Mesenchymal stem cell (in vitro differentiated cells and primary cell): ENCODE measurements at regions not wholly inside any gene's neighbourhood (a gene's known extent, or its start where the extent isn't known, plus 50 kb on each side); places are given as distances from the start of the nearest gene placed in this dataset.
"Not testable (repeated sequence)": the region's sequence is repeated elsewhere in the genome, so short reads cannot be mapped to it uniquely, and the experiment has no call there.

Experiments
- DNase-seq: peaks from one replicate; pipeline ENCODE4 v3.0.0-alpha.2; 2013
- H2AFZ ChIP-seq: one replicate; pipeline ENCODE4 v1.6.1; 2013; ENCODE audit warnings: low read depth, mild to moderate bottlenecking, control low read depth, inconsistent platforms, low read length, moderate library complexity
- H2AK5ac ChIP-seq: 2 replicates; pipeline ENCODE4 v1.6.1; 2013; ENCODE audit warnings: low read length, moderate library complexity, mild to moderate bottlenecking, inconsistent platforms; ENCODE audit not compliant: severe bottlenecking
- H2BK120ac ChIP-seq: one replicate; pipeline ENCODE4 v1.6.1; 2013; ENCODE audit warnings: low read depth, mild to moderate bottlenecking, inconsistent platforms, low read length, moderate library complexity
- H2BK12ac ChIP-seq, 2 experiments: one replicate each; pipeline ENCODE4 v1.6.1; 2013; ENCODE audit warnings: inconsistent platforms in 2 of 2, low read length in 2 of 2, mild to moderate bottlenecking in 2 of 2, moderate library complexity in 2 of 2, control low read depth in 1 of 2
- H2BK15ac ChIP-seq: one replicate; pipeline ENCODE4 v1.6.1; 2013; ENCODE audit warnings: mild to moderate bottlenecking, low read depth, inconsistent platforms; ENCODE audit not compliant: poor library complexity, severe bottlenecking
- H2BK5ac ChIP-seq: 2 replicates; pipeline ENCODE4 v1.6.1; 2013; ENCODE audit warnings: low read depth, mild to moderate bottlenecking, low read length, control low read depth, inconsistent platforms; ENCODE audit not compliant: poor library complexity, severe bottlenecking
- H3K14ac ChIP-seq, 2 experiments: one replicate each; pipeline ENCODE4 v1.6.1; 2013; ENCODE audit warnings: inconsistent platforms in 2 of 2, low read length in 2 of 2, control low read depth in 1 of 2, mild to moderate bottlenecking in 1 of 2, moderate library complexity in 1 of 2
- H3K18ac ChIP-seq, 2 experiments: one replicate each; pipeline ENCODE4 v1.6.1; 2013; ENCODE audit warnings: inconsistent platforms in 2 of 2, low read length in 2 of 2, control low read depth in 1 of 2, low read depth in 1 of 2, mild to moderate bottlenecking in 1 of 2
- H3K23ac ChIP-seq, 2 experiments: one replicate each; pipeline ENCODE4 v1.6.1; 2013; ENCODE audit warnings: inconsistent platforms in 2 of 2, low read length in 2 of 2, mild to moderate bottlenecking in 2 of 2, moderate library complexity in 2 of 2, control low read depth in 1 of 2
- H3K27ac ChIP-seq: 2 replicates; pipeline ENCODE4 v1.5.1; 2013; ENCODE audit warnings: mild to moderate bottlenecking, moderate library complexity, low read length, control low read depth, inconsistent platforms; ENCODE audit not compliant: poor library complexity, severe bottlenecking
- H3K27me3 ChIP-seq, 2 experiments: 2 replicates each; pipeline versions ENCODE4 v1.6.1 to v1.7.0; 2013; ENCODE audit warnings: low read length in 2 of 2, mild to moderate bottlenecking in 2 of 2, moderate library complexity in 2 of 2, control low read depth in 1 of 2, inconsistent platforms in 1 of 2; ENCODE audit not compliant: control insufficient read depth in 1 of 2, insufficient read depth in 1 of 2
- H3K36me3 ChIP-seq, 2 experiments: 2 replicates each; pipeline versions ENCODE4 v1.6.1 to v1.7.0; 2013; ENCODE audit warnings: low read length in 2 of 2, control low read depth in 1 of 2, inconsistent platforms in 1 of 2, low read depth in 1 of 2, mild to moderate bottlenecking in 1 of 2; ENCODE audit not compliant: insufficient read depth in 2 of 2, control insufficient read depth in 1 of 2
- H3K4ac ChIP-seq, 2 experiments: one replicate each; pipeline ENCODE4 v1.6.1; 2013; ENCODE audit warnings: inconsistent platforms in 2 of 2, low read length in 2 of 2, mild to moderate bottlenecking in 2 of 2, moderate library complexity in 2 of 2, control low read depth in 1 of 2, low read depth in 1 of 2
- H3K4me1 ChIP-seq: 2 replicates; pipeline ENCODE4 v1.6.1; 2013; ENCODE audit warnings: low read depth, low read length, control low read depth; ENCODE audit not compliant: control insufficient read depth, insufficient read depth
- H3K4me2 ChIP-seq: 2 replicates; pipeline ENCODE4 v1.6.1; 2013; ENCODE audit warnings: low read length, mild to moderate bottlenecking, inconsistent platforms; ENCODE audit not compliant: poor library complexity, severe bottlenecking
- H3K4me3 ChIP-seq, 2 experiments: 2 replicates each; pipeline versions ENCODE4 v1.5.1 to v1.7.0; 2013; ENCODE audit warnings: low read length in 2 of 2, mild to moderate bottlenecking in 2 of 2, control low read depth in 1 of 2, low read depth in 1 of 2; ENCODE audit not compliant: insufficient read depth in 1 of 2
- H3K79me1 ChIP-seq: replicated peaks from 2 replicates; pipeline ENCODE4 v1.6.1; 2013; ENCODE audit warnings: mild to moderate bottlenecking, control low read depth, low read length, inconsistent platforms; ENCODE audit not compliant: poor library complexity, severe bottlenecking
- H3K9ac ChIP-seq: 2 replicates; pipeline ENCODE4 v1.7.0; 2013; ENCODE audit warnings: mild to moderate bottlenecking, low read length, moderate library complexity
- H3K9me3 ChIP-seq: 2 replicates; pipeline ENCODE4 v1.7.0; 2013; ENCODE audit warnings: mild to moderate bottlenecking, low read length; ENCODE audit not compliant: control insufficient read depth
- H4K8ac ChIP-seq: one replicate; pipeline ENCODE4 v1.6.1; 2013; ENCODE audit warnings: inconsistent platforms, mild to moderate bottlenecking, low read length, moderate library complexity
- H4K91ac ChIP-seq: one replicate; pipeline ENCODE4 v1.6.1; 2013; ENCODE audit warnings: mild to moderate bottlenecking, low read length, inconsistent platforms
- WGBS: methylation state at CpG from one replicate; pipeline ENCODE4 v1.1.7; 2013; ENCODE audit warnings: mixed read lengths; 5-methylcytosine and 5-hydroxymethylcytosine counted together

GRCh38 chr4:42761804-42762203, 104.9 kb upstream of the ATP8A1 start:
- Histone ChIP-seq H2BK120ac (no peak overlapping the region), H3K79me1 (no peaks in the 10 kb centered on the region), H2AFZ (no peak overlapping the region), H2BK15ac (no peak overlapping the region), H3K4me2 (no peak overlapping the region), H4K8ac (no peak overlapping the region), H3K9ac (no peak overlapping the region), H2BK12ac (no peak overlapping the region), H3K4me1 (no peaks in the 10 kb centered on the region), H3K14ac (no peak overlapping the region), H3K27ac (no peak overlapping the region), H3K27me3 (no peaks in the 10 kb centered on the region), H3K4ac (no peak overlapping the region), H3K4me3 (no peak overlapping the region), H3K18ac (no peak overlapping the region), H2AK5ac (no peak overlapping the region), H3K9me3 (no peaks in the 10 kb centered on the region), H3K36me3 (no peaks in the 10 kb centered on the region), H4K91ac (no peak overlapping the region), H2BK5ac (no peak overlapping the region), H3K23ac (no peak overlapping the region)
- WGBS, result 100% methylated on average over 1 of the region's 2 CpGs
- no peak for DNase-seq

GRCh38 chr4:42754965-42755364, 98.1 kb upstream of the ATP8A1 start:
- not testable (repeated sequence) for H2BK5ac ChIP-seq, H3K4me1 ChIP-seq, H3K4me2 ChIP-seq

GRCh38 chr4:42751587-42751986, 94.7 kb upstream of the ATP8A1 start:
- H4K91ac ChIP-seq, result no peak overlapping the region
- H2AK5ac ChIP-seq, result no peak overlapping the region
- no peak overlapping the region for H2AFZ ChIP-seq
- H2BK120ac ChIP-seq, result no peak overlapping the region
- H3K9me3 ChIP-seq, result no peaks in the 10 kb centered on the region
- H3K27me3 ChIP-seq, result no peaks in the 10 kb centered on the region
- no peak overlapping the region for H3K4me2 ChIP-seq
- no peak overlapping the region for H3K4me3 ChIP-seq
- no peak for DNase-seq
- H3K4ac ChIP-seq, result no peak overlapping the region
- no peak overlapping the region for H3K27ac ChIP-seq
- no peaks in the 10 kb centered on the region for H3K4me1 ChIP-seq
- no peak overlapping the region for H3K14ac ChIP-seq
- H3K79me1 ChIP-seq, result no peaks in the 10 kb centered on the region
- WGBS, result no CpG with 5 or more reads among the region's 1 CpG
- H4K8ac ChIP-seq, result no peak overlapping the region
- no peak overlapping the region for H2BK12ac ChIP-seq
- H3K36me3 ChIP-seq, result no peaks in the 10 kb centered on the region
- H2BK15ac ChIP-seq, result no peak overlapping the region
- H2BK5ac ChIP-seq, result no peak overlapping the region
- no peak overlapping the region for H3K23ac ChIP-seq
- no peak overlapping the region for H3K9ac ChIP-seq
- H3K18ac ChIP-seq, result no peak overlapping the region

More at GRCh38 chr4:42754965-42755364, 98.1 kb upstream of the ATP8A1 start:
- not testable (repeated sequence) for H3K18ac ChIP-seq, H3K27me3 ChIP-seq, H4K8ac ChIP-seq, H2AK5ac ChIP-seq, H3K4ac ChIP-seq, H3K79me1 ChIP-seq, H3K9me3 ChIP-seq, H3K14ac ChIP-seq, H3K4me3 ChIP-seq, H3K27ac ChIP-seq, H4K91ac ChIP-seq, H2BK15ac ChIP-seq, H2BK12ac ChIP-seq, H2AFZ ChIP-seq, H3K9ac ChIP-seq, H3K36me3 ChIP-seq, DNase-seq, H3K23ac ChIP-seq, H2BK120ac ChIP-seq
- WGBS, result 66% methylated on average over 2 of the region's 2 CpGs

- Histone ChIP-seq H4K91ac (no peak overlapping the region), H3K4ac (no peak overlapping the region), H3K4me2 (no peak overlapping the region), H3K14ac (no peak overlapping the region), H3K9me3 (no peaks in the 10 kb centered on the region), H3K18ac (no peak overlapping the region), H2BK15ac (no peak overlapping the region), H4K8ac (no peak overlapping the region), H2BK120ac (no peak overlapping the region), H3K79me1 (no peaks in the 10 kb centered on the region), H3K4me1 (no peaks in the 10 kb centered on the region), H2BK12ac (no peak overlapping the region), H3K27ac (no peak overlapping the region), H3K23ac (no peak overlapping the region), H3K9ac (no peak overlapping the region), H2AK5ac (no peak overlapping the region), H3K36me3 (no peaks in the 10 kb centered on the region), H3K27me3 (no peaks in the 10 kb centered on the region), H2BK5ac (no peak overlapping the region), H3K4me3 (no peak overlapping the region), H2AFZ (no peak overlapping the region)
- DNase-seq, result no peak
- WGBS, result 56% methylated on average over 1 of the region's 2 CpGs
Measured at GRCh38 chr4:42750856-42751255, 94.0 kb upstream of the ATP8A1 start.
